Fibroblast of lung (primary cell): ENCODE measurements at regions not wholly inside any gene's neighbourhood (a gene's known extent, or its start where the extent isn't known, plus 50 kb on each side); places are given as distances from the start of the nearest gene placed in this dataset.

Experiments used
- DNase-seq, 2 donors: peaks; one replicate each; pipeline versions ENCODE4 v3.0.0 to v3.0.0-alpha.2; 2010; ENCODE audit warnings: low read depth in 2 of 2
- H2AFZ ChIP-seq: 2 replicates; pipeline ENCODE4 v1.5.1; 2012; ENCODE audit warnings: low read length, control low read depth, inconsistent platforms
- H3K27ac ChIP-seq: 2 replicates; pipeline ENCODE4 v1.5.1; 2011; ENCODE audit warnings: low read length, control low read depth; ENCODE audit not compliant: insufficient read depth
- H3K27me3 ChIP-seq: 2 replicates; pipeline ENCODE4 v1.5.1; 2011; ENCODE audit warnings: mild to moderate bottlenecking, low read length; ENCODE audit not compliant: control insufficient read depth, insufficient read depth
- H3K36me3 ChIP-seq: 2 replicates; pipeline ENCODE4 v1.5.1; 2011; ENCODE audit warnings: low read length; ENCODE audit not compliant: control insufficient read depth, insufficient read depth
- H3K4me1 ChIP-seq: 2 replicates; pipeline ENCODE4 v1.5.1; 2011; ENCODE audit warnings: low read length; ENCODE audit not compliant: control insufficient read depth, insufficient read depth; ENCODE audit errors: extremely low read depth
- H3K4me2 ChIP-seq: 2 replicates; pipeline ENCODE4 v1.5.1; 2011; ENCODE audit warnings: low read length, control low read depth; ENCODE audit not compliant: insufficient read depth; ENCODE audit errors: extremely low read depth
- H3K4me3 ChIP-seq, 4 experiments: fragments of 200-600 bp in 1 of 4; sonication (generic) in 1 of 4; replicated peaks in 1 of 4; 2 replicates each; pipeline ENCODE4 v1.5.1; 2011 to 2016; ENCODE audit warnings: low read length in 4 of 4, low read depth in 3 of 4, mild to moderate bottlenecking in 3 of 4, control low read depth in 2 of 4, inconsistent platforms in 1 of 4, mixed read lengths in 1 of 4; ENCODE audit not compliant: insufficient read depth in 1 of 4; ENCODE audit errors: control extremely low read depth in 1 of 4
- H3K79me2 ChIP-seq: 2 replicates; pipeline ENCODE4 v1.5.1; 2012; ENCODE audit warnings: mild to moderate bottlenecking, low read length, inconsistent platforms; ENCODE audit not compliant: control insufficient read depth, insufficient read depth
- H3K9ac ChIP-seq: 2 replicates; pipeline ENCODE4 v1.5.1; 2011; ENCODE audit warnings: mild to moderate bottlenecking, low read length, control low read depth; ENCODE audit not compliant: insufficient read depth
- H3K9me3 ChIP-seq: 2 replicates; pipeline ENCODE4 v1.5.1; 2012; ENCODE audit warnings: low read depth, low read length; ENCODE audit not compliant: control insufficient read depth, insufficient read depth
- H4K20me1 ChIP-seq: 2 replicates; pipeline ENCODE4 v1.5.1; 2011; ENCODE audit warnings: low read length; ENCODE audit not compliant: control insufficient read depth, insufficient read depth; ENCODE audit errors: extremely low read depth
- EZH2 ChIP-seq: IDR thresholded peaks from 2 replicates; pipeline ENCODE4 v1.5.1; 2012; ENCODE audit warnings: low read length, control low read depth, mild to moderate bottlenecking; ENCODE audit errors: missing control alignments
- TF ChIP-seq, protein P1 (sequence below), 2 donors: IDR thresholded peaks in 1 of 2; conservative IDR thresholded peaks in 1 of 2; 1 replicate in 1 of 2; 2 replicates in 1 of 2; pipeline ENCODE4 v1.5.1; 2011 to 2012; ENCODE audit warnings: low read length in 2 of 2, control low read depth in 1 of 2, inconsistent platforms in 1 of 2, low read depth in 1 of 2, mild to moderate bottlenecking in 1 of 2

DNA sequence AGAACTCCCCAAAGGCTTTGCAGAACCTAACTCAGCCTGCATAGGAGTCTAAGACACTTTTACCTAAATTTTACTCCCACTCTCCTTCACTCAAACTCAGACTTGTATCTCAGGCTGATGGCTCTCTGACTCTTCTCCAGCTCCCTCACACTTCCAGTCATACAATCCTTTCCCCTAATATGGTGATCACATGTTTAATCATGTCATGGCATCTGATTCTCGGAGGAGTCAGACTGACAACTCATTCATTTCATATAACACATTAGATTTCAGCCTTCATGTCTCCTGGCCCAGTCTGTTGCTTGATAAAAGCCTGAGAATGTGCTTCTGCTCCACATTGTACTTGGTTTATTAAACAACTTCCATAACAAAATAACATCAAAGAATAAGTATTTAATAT, 1503.9 kb upstream of the TENM4 start:
- Histone ChIP-seq H3K9me3 (no peaks in the 10 kb centered on the region), H3K4me3 (no peak overlapping the region), H3K79me2 (no peaks in the 10 kb centered on the region), H3K27me3 (no peaks in the 10 kb centered on the region), H3K4me2 (no peak overlapping the region), H3K9ac (no peak overlapping the region), H2AFZ (no peak overlapping the region), H3K27ac (no peak overlapping the region), H3K36me3 (no peaks in the 10 kb centered on the region), H3K4me1 (no peaks in the 10 kb centered on the region), H4K20me1 (no peaks in the 10 kb centered on the region)
- TF ChIP-seq, protein P1, sequence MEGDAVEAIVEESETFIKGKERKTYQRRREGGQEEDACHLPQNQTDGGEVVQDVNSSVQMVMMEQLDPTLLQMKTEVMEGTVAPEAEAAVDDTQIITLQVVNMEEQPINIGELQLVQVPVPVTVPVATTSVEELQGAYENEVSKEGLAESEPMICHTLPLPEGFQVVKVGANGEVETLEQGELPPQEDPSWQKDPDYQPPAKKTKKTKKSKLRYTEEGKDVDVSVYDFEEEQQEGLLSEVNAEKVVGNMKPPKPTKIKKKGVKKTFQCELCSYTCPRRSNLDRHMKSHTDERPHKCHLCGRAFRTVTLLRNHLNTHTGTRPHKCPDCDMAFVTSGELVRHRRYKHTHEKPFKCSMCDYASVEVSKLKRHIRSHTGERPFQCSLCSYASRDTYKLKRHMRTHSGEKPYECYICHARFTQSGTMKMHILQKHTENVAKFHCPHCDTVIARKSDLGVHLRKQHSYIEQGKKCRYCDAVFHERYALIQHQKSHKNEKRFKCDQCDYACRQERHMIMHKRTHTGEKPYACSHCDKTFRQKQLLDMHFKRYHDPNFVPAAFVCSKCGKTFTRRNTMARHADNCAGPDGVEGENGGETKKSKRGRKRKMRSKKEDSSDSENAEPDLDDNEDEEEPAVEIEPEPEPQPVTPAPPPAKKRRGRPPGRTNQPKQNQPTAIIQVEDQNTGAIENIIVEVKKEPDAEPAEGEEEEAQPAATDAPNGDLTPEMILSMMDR (conservative IDR thresholded peaks at IDR 0.05 in 1 of 2, IDR thresholded peaks at IDR 0.05 in 1 of 2; ENCODE audit: low read depth in 1 of 2, low read length in 2 of 2), result no peak
- no peak for DNase-seq

DNA sequence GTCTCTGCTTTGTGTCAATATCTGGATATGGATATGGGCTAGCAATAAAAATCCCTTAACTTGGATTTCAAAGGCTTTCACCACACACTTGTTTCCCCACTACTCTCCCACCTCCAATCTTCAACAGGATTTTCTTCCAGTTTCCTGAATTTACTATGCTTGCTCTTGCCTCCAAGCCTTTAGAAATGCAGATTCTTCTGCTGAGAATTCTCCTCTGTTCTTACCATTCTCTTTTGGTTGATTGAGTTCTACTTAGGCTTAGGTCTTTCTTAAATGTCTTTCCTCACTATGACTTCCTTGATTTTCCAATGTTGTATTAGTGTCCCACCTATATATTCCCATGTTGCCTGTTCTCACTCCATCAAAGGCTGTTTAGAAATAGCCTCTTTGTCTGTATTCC, 1502.4 kb upstream of the TENM4 start:
- no peaks in the 10 kb centered on the region for H4K20me1 ChIP-seq
- no peak overlapping the region for H3K27ac ChIP-seq
- no peaks in the 10 kb centered on the region for H3K36me3 ChIP-seq
- no peak overlapping the region for H3K4me3 ChIP-seq
- no peaks in the 10 kb centered on the region for H3K27me3 ChIP-seq
- DNase-seq, result no peak
- TF ChIP-seq, protein P1 (conservative IDR thresholded peaks at IDR 0.05 in 1 of 2, IDR thresholded peaks at IDR 0.05 in 1 of 2; ENCODE audit: low read depth in 1 of 2, low read length in 2 of 2), result no peak
- no peaks in the 10 kb centered on the region for H3K9me3 ChIP-seq
- no peak overlapping the region for H3K4me2 ChIP-seq
- no peaks in the 10 kb centered on the region for H3K4me1 ChIP-seq
- no peak overlapping the region for H3K9ac ChIP-seq
- H2AFZ ChIP-seq, result no peak overlapping the region
- H3K79me2 ChIP-seq, result no peaks in the 10 kb centered on the region

DNA sequence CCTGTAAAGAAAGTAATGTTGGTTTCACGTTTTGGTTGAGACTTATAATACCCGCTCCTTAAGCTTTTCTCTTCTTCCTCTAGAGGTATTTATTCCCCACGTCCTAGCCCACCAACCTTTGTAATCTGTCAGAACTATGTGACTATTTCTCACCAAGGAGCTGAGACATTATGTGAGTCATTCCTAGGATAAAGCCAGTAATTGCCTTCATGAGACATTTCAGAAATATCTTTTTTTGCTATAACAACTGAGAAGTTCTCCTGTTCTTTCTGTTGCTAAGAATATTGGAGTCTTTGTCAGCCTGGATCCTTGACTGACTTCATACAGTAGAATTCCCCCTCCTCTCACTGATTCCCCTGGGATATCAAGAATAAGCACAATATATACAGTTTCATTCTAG, 1497.0 kb upstream of the TENM4 start:
- Histone ChIP-seq H3K4me1 (no peaks in the 10 kb centered on the region), H3K9ac (no peak overlapping the region), H4K20me1 (no peaks in the 10 kb centered on the region), H3K27me3 (no peaks in the 10 kb centered on the region), H3K4me3 (no peak overlapping the region), H3K9me3 (no peaks in the 10 kb centered on the region), H3K36me3 (no peaks in the 10 kb centered on the region), H3K27ac (no peak overlapping the region), H2AFZ (no peak overlapping the region), H3K4me2 (no peak overlapping the region), H3K79me2 (no peaks in the 10 kb centered on the region)
- no peak for TF ChIP-seq EZH2
- TF ChIP-seq, protein P1 (conservative IDR thresholded peaks at IDR 0.05 in 1 of 2, IDR thresholded peaks at IDR 0.05 in 1 of 2; ENCODE audit: low read depth in 1 of 2, low read length in 2 of 2), result no peak
- peak in 1 of 2 donors; percentile 33 for DNase-seq
